Natural killer cell (primary cell): ENCODE measurements at regions not wholly inside any gene's neighbourhood (a gene's known extent, or its start where the extent isn't known, plus 50 kb on each side); places are given as distances from the start of the nearest gene placed in this dataset.

Experiments
- ATAC-seq, 3 donors: fragments of 150-1000 bp in 2 of 3; fragments of 200-7000 bp in 1 of 3; cut with Tn5 transposase; 1 replicate in 1 of 3; 2 replicates in 2 of 3; pipeline ENCODE4 v1.10.0; 2021; ENCODE audit warnings: mild to moderate bottlenecking in 2 of 3, moderate library complexity in 2 of 3
- DNase-seq, 2 donors: peaks; one replicate each; pipeline versions ENCODE4 v3.0.0 to v3.0.0-alpha.2; 2013 to 2021; ENCODE audit warnings: mixed read lengths in 1 of 2
- H3K27ac ChIP-seq: one replicate; pipeline ENCODE4 v1.5.1; 2013; ENCODE audit warnings: mild to moderate bottlenecking, low read length
- H3K27me3 ChIP-seq: one replicate; pipeline ENCODE4 v1.6.1; 2013; ENCODE audit warnings: low read length; ENCODE audit not compliant: control insufficient read depth, insufficient read depth
- H3K36me3 ChIP-seq: one replicate; pipeline ENCODE4 v1.6.1; 2013; ENCODE audit warnings: low read length; ENCODE audit not compliant: control insufficient read depth, insufficient read depth
- H3K4me1 ChIP-seq: one replicate; pipeline ENCODE4 v1.6.1; 2013; ENCODE audit warnings: low read length; ENCODE audit not compliant: control insufficient read depth, insufficient read depth
- H3K4me3 ChIP-seq: one replicate; pipeline ENCODE4 v1.5.1; 2013; ENCODE audit warnings: low read length
- H3K9me3 ChIP-seq: one replicate; pipeline ENCODE4 v1.6.1; 2013; ENCODE audit warnings: low read length; ENCODE audit not compliant: control insufficient read depth, insufficient read depth
- H3K27ac Mint-ChIP-seq, 2 donors: one replicate each; pipeline ENCODE4 v1.8.0; 2022; ENCODE audit warnings: mild to moderate bottlenecking in 2 of 2, mixed read lengths in 2 of 2, moderate library complexity in 1 of 2
- H3K27me3 Mint-ChIP-seq, 2 donors: one replicate each; pipeline ENCODE4 v1.8.0; 2022; ENCODE audit warnings: low read depth in 2 of 2, mixed read lengths in 2 of 2
- H3K36me3 Mint-ChIP-seq: one replicate; pipeline ENCODE4 v1.8.0; 2022; ENCODE audit warnings: mixed read lengths
- H3K4me1 Mint-ChIP-seq, 2 donors: one replicate each; pipeline ENCODE4 v1.8.0; 2022; ENCODE audit warnings: mixed read lengths in 2 of 2
- H3K4me3 Mint-ChIP-seq: one replicate; pipeline ENCODE4 v1.8.0; 2022; ENCODE audit warnings: mild to moderate bottlenecking, moderate library complexity, mixed read lengths
- H3K9me3 Mint-ChIP-seq, 2 donors: one replicate each; pipeline ENCODE4 v1.8.0; 2022; ENCODE audit warnings: mixed read lengths in 2 of 2
- WGBS: methylation state at CpG from one replicate; pipeline ENCODE4 v1.1.7; 2013; ENCODE audit warnings: missing lambda C conversion rate; ENCODE audit not compliant: insufficient coverage; 5-methylcytosine and 5-hydroxymethylcytosine counted together
- intact Hi-C: fragments of 100-400 bp; cut with micrococcal nuclease; formaldehyde crosslinking; loops from one replicate; pipeline ENCODE4 v1.14.2; 2022
- TF ChIP-seq, protein P1 (sequence below): fragments of 200-600 bp; IDR thresholded peaks from one replicate; pipeline ENCODE4 v1.8.0; 2022; ENCODE audit warnings: antibody characterized with exemption

DNA sequence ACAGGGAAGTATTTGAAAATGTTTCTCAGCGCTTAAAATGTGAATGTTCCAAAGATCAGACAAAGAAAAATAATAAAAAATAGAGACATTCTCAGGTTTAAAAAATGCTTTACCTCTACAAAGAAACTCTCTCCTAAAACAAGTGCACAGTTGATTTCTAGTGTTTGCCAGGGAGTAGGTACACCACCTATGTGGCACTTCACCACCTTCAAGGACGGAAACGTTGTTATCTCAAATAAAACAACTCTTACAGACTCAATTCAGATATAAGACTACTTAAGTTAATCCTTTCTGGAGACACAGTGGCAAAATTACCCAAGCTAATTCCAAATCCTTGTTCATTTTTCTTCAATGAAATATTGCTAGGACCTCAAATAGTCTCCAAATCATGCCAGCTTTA, 286.4 kb upstream of the ISL1 start:
- Histone ChIP-seq H3K36me3 (no peaks in the 10 kb centered on the region), H3K9me3 (no peaks in the 10 kb centered on the region), H3K4me1 (no peaks in the 10 kb centered on the region), H3K27me3 (no peaks in the 10 kb centered on the region), H3K27ac (no peak overlapping the region), H3K4me3 (no peak overlapping the region)
- no peak for ATAC-seq
- no peak overlapping the region for H3K4me3 Mint-ChIP-seq
- no peaks in the 10 kb centered on the region for H3K27me3 Mint-ChIP-seq
- no peak for DNase-seq
- H3K36me3 Mint-ChIP-seq: no peaks in the 10 kb centered on the region
- TF ChIP-seq, protein P1, sequence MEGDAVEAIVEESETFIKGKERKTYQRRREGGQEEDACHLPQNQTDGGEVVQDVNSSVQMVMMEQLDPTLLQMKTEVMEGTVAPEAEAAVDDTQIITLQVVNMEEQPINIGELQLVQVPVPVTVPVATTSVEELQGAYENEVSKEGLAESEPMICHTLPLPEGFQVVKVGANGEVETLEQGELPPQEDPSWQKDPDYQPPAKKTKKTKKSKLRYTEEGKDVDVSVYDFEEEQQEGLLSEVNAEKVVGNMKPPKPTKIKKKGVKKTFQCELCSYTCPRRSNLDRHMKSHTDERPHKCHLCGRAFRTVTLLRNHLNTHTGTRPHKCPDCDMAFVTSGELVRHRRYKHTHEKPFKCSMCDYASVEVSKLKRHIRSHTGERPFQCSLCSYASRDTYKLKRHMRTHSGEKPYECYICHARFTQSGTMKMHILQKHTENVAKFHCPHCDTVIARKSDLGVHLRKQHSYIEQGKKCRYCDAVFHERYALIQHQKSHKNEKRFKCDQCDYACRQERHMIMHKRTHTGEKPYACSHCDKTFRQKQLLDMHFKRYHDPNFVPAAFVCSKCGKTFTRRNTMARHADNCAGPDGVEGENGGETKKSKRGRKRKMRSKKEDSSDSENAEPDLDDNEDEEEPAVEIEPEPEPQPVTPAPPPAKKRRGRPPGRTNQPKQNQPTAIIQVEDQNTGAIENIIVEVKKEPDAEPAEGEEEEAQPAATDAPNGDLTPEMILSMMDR: no peak
- 73% methylated on average over 2 of the region's 3 CpGs for WGBS
- H3K9me3 Mint-ChIP-seq: peaks cover 6 to 11% of the 10 kb centered on the region in 2 donors
- intact Hi-C loops: no loop called here
- H3K4me1 Mint-ChIP-seq: no peaks in the 10 kb centered on the region
- H3K27ac Mint-ChIP-seq: no peak overlapping the region

DNA sequence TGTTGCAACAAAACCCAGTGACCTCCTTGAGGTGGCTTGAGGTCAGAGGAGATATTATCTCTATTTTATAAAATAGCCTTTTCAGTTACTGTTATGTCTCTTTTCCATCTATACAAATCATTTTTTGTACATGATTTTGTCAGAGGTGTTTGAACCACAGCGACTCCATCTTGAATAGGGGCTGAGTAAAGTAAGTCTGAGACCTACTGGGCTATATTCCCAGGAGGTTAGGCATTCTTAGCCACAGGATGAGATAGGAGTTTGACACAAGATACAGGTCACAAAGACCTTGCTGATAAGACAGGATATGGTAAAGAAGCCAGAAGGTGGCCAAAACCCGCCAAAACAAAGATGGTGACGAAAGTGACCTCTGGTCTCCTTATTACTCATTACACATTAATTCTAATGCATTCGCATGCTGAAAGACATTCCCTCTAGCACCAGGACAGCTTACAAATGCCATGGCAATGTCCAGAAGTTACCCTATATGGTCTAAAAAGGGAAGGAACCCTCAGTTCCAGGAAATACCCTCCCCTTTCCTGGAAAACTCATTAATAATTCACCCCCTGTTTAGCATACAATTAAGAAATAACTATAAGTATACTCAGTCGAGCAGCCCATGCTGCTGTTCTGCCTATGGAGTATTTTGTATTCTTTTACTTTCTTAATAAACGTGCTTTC, 283.9 kb upstream of the ISL1 start:
- no peaks in the 10 kb centered on the region for H3K9me3 ChIP-seq
- H3K27ac Mint-ChIP-seq: no peak overlapping the region
- DNase-seq (no peak), ATAC-seq (no peak)
- no peaks in the 10 kb centered on the region for H3K27me3 Mint-ChIP-seq
- no peaks in the 10 kb centered on the region for H3K36me3 Mint-ChIP-seq
- WGBS: 82% methylated on average over 5 of the region's 6 CpGs
- TF ChIP-seq, protein P1: no peak
- no peak overlapping the region for H3K27ac ChIP-seq
- no peaks in the 10 kb centered on the region for H3K36me3 ChIP-seq
- H3K4me1 ChIP-seq: no peaks in the 10 kb centered on the region
- H3K27me3 ChIP-seq: no peaks in the 10 kb centered on the region
- H3K4me3 Mint-ChIP-seq: no peak overlapping the region
- no peaks in the 10 kb centered on the region for H3K4me1 Mint-ChIP-seq
- peaks cover 10% of the 10 kb centered on the region in 2 donors for H3K9me3 Mint-ChIP-seq
- H3K4me3 ChIP-seq: no peak overlapping the region
- intact Hi-C loops: no loop called here

DNA sequence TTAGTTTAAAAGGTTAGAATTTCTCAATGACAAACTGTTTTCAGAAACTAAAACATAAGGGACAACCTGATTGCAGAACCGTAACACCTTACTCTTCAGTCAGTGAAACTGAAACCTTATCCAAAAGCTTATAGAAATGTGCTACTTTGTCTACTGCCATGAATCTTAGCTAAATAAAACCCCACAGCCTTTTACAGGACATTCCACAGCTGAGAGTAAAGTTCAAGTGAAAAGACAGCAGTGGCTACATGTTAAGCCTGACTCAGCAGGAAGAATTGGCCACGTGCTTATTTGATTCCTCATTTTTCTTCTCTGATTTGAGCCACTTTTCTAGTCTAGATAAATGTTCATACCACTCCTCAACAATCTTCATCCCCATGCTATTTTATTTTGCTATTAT, 278.7 kb upstream of the ISL1 start:
- TF ChIP-seq, protein P1: no peak
- intact Hi-C loops: no loop called here
- no peak for DNase-seq
- no peak overlapping the region for H3K27ac ChIP-seq
- no peaks in the 10 kb centered on the region for H3K27me3 Mint-ChIP-seq
- H3K36me3 ChIP-seq: no peaks in the 10 kb centered on the region
- no peak overlapping the region for H3K4me3 ChIP-seq
- H3K9me3 Mint-ChIP-seq: peaks cover 13 to 17% of the 10 kb centered on the region in 2 donors
- H3K27ac Mint-ChIP-seq: no peak overlapping the region
- H3K4me1 Mint-ChIP-seq: no peaks in the 10 kb centered on the region
- H3K27me3 ChIP-seq: no peaks in the 10 kb centered on the region
- ATAC-seq: no peak
- 69% methylated on average over 2 of the region's 2 CpGs for WGBS
- H3K4me3 Mint-ChIP-seq: no peak overlapping the region
- no peaks in the 10 kb centered on the region for H3K4me1 ChIP-seq
- no peaks in the 10 kb centered on the region for H3K36me3 Mint-ChIP-seq
- H3K9me3 ChIP-seq: no peaks in the 10 kb centered on the region

DNA sequence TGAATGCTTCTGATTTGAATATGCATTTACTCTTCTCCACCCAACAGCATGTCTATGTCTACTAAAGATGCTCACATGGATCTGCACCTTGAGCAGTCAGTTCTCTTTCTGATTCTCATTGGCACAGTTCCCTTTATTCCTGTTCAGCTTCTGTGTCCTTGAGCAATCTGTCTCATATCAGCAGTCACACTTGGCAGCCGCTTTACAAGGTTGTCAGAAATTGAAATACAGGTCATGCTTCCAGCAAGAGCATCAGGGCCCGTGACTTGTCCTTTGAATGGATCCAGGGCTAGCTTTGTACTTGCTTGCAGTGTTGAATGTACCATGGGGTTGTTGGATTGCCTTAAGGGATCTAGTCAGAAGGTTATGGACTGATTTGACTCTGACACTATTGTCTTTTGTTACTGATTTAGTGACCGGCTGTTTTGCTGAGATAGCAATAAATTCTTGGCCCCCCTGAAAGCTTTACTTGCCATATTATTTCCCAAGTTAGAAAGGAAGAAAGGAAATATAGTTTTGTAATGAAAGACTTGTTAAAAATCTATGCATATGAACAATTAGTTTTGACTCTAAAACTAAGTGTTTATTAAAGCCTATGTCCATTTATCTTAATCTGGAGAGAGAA, 273.4 kb upstream of the ISL1 start:
- Mint-ChIP-seq H3K36me3 (peaks cover 10% of the 10 kb centered on the region), H3K9me3 (peaks cover 19 to 26% of the 10 kb centered on the region in 2 donors), H3K4me3 (no peak overlapping the region), H3K4me1 (no peaks in the 10 kb centered on the region), H3K27ac (no peak overlapping the region), H3K27me3 (no peaks in the 10 kb centered on the region)
- H3K27me3 ChIP-seq: no peaks in the 10 kb centered on the region
- intact Hi-C loops: no loop called here
- no peak for DNase-seq
- no peaks in the 10 kb centered on the region for H3K36me3 ChIP-seq
- no peaks in the 10 kb centered on the region for H3K4me1 ChIP-seq
- no peaks in the 10 kb centered on the region for H3K9me3 ChIP-seq
- H3K27ac ChIP-seq: no peak overlapping the region
- no peak for ATAC-seq
- TF ChIP-seq, protein P1: no peak
- WGBS: 74% methylated on average over 3 of the region's 3 CpGs
- H3K4me3 ChIP-seq: no peak overlapping the region
